ENCODE measurements at regions not wholly inside any gene's neighbourhood (a gene's known extent, or its start where the extent isn't known, plus 50 kb on each side); places are given as distances from the start of the nearest gene placed in this dataset.

DNA sequence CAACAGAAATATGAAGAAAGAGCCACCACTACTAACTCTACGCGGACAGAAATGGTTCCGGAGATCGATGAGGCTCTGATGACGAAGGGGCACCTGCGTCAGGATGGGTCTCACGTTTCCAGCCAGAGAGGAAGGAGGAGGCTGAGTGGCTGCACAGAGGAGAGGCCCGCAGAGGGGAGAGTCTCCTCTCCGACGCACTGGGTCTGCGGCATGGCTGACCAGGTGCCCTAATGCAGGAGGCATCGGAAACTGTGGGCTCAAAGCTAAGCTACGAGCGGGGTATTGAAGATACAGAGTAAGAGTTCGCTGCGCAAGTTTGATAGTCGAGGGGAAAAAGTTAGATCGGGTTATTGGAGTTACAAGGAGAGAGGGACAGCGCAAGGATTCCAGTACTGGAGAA lies 69.9 kb downstream of the TTLL2 start:
- H3K4me1 ChIP-seq (ENCODE audit: insufficient read depth, low read length): no peaks in the 10 kb centered on the region
- no peaks in the 10 kb centered on the region for H3K36me3 ChIP-seq (ENCODE audit: low read depth, low read length)
- DNase-seq: no peak
- POLR2A ChIA-PET (ENCODE audit: unreplicated experiment): no interaction called here
- no peaks in the 10 kb centered on the region for H3K79me2 ChIP-seq (ENCODE audit: low read length)
- H3K9me3 ChIP-seq (ENCODE audit: low read length): no peaks in the 10 kb centered on the region
- no peaks in the 10 kb centered on the region for H3K9me2 ChIP-seq (replicated peaks; ENCODE audit: low read length)
- intact Hi-C loops (cut with micrococcal nuclease): no loop called here
- CTCF ChIA-PET: no interaction called here
- no peaks in the 10 kb centered on the region for H3F3A ChIP-seq (ENCODE audit: low read length, unreplicated experiment)
- H3K4me2 ChIP-seq (ENCODE audit: low read length): no peak overlapping the region
- no peak overlapping the region for H3K4me3 ChIP-seq (ENCODE audit: low read length)
- TF ChIP-seq, protein P1, sequence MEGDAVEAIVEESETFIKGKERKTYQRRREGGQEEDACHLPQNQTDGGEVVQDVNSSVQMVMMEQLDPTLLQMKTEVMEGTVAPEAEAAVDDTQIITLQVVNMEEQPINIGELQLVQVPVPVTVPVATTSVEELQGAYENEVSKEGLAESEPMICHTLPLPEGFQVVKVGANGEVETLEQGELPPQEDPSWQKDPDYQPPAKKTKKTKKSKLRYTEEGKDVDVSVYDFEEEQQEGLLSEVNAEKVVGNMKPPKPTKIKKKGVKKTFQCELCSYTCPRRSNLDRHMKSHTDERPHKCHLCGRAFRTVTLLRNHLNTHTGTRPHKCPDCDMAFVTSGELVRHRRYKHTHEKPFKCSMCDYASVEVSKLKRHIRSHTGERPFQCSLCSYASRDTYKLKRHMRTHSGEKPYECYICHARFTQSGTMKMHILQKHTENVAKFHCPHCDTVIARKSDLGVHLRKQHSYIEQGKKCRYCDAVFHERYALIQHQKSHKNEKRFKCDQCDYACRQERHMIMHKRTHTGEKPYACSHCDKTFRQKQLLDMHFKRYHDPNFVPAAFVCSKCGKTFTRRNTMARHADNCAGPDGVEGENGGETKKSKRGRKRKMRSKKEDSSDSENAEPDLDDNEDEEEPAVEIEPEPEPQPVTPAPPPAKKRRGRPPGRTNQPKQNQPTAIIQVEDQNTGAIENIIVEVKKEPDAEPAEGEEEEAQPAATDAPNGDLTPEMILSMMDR (conservative IDR thresholded peaks at IDR 0.05; ENCODE audit: low read depth, low read length): no peak
- no peak for TF ChIP-seq EZH2phosphoT487 (IDR thresholded peaks at IDR 0.05; ENCODE audit: borderline replicate concordance, low read length)
- no TSS peak for BruUV-seq (replicated peaks)
- H4K20me1 ChIP-seq (ENCODE audit: low read length): no peaks in the 10 kb centered on the region
- no peak overlapping the region for H2AFZ ChIP-seq (ENCODE audit: low read length)
- no peak for ATAC-seq
- no peak overlapping the region for H3K27ac ChIP-seq (ENCODE audit: low read length)
- no peak overlapping the region for H3K9ac ChIP-seq (ENCODE audit: low read length)
- H3K27me3 ChIP-seq (ENCODE audit: low read length): peaks cover 50% of the 10 kb centered on the region

- intact Hi-C loops (cut with micrococcal nuclease): no loop called here
- no peak overlapping the region for H2AFZ ChIP-seq (ENCODE audit: low read length)
- no peaks in the 10 kb centered on the region for H4K20me1 ChIP-seq (ENCODE audit: low read length)
- no TSS peak for BruUV-seq (replicated peaks)
- no peaks in the 10 kb centered on the region for H3K9me3 ChIP-seq (ENCODE audit: low read length)
- H3K4me1 ChIP-seq (ENCODE audit: insufficient read depth, low read length): no peaks in the 10 kb centered on the region
- peaks cover 63% of the 10 kb centered on the region for H3K27me3 ChIP-seq (ENCODE audit: low read length)
- no peak for ATAC-seq
- no peak overlapping the region for H3K9ac ChIP-seq (ENCODE audit: low read length)
- CTCF ChIA-PET: no interaction called here
- H3K9me2 ChIP-seq (replicated peaks; ENCODE audit: low read length): no peaks in the 10 kb centered on the region
- H3K4me2 ChIP-seq (ENCODE audit: low read length): no peak overlapping the region
- no peak for TF ChIP-seq EZH2 (IDR thresholded peaks at IDR 0.05; ENCODE audit: low read length, unreplicated experiment)
- no peak for TF ChIP-seq EZH2phosphoT487 (IDR thresholded peaks at IDR 0.05; ENCODE audit: borderline replicate concordance, low read length)
- TF ChIP-seq, protein P1 (conservative IDR thresholded peaks at IDR 0.05; ENCODE audit: low read depth, low read length): no peak
- no peaks in the 10 kb centered on the region for H3K36me3 ChIP-seq (ENCODE audit: low read depth, low read length)
- no peak overlapping the region for H3K27ac ChIP-seq (ENCODE audit: low read length)
- no peak for DNase-seq
- no peaks in the 10 kb centered on the region for H3F3A ChIP-seq (ENCODE audit: low read length, unreplicated experiment)
- H3K4me3 ChIP-seq (ENCODE audit: low read length): no peak overlapping the region
- POLR2A ChIA-PET (ENCODE audit: unreplicated experiment): no interaction called here
- no peaks in the 10 kb centered on the region for H3K79me2 ChIP-seq (ENCODE audit: low read length)
These were observed 71.3 kb downstream of the TTLL2 start for GRCh38 chr6:167396068-167396658.

GRCh38 chr6:167396659-167397490 lies 72.0 kb downstream of the TTLL2 start:
- no TSS peak for BruUV-seq (replicated peaks)
- POLR2A ChIA-PET (ENCODE audit: unreplicated experiment): no interaction called here

More at GRCh38 chr6:167396659-167397490, 72.0 kb downstream of the TTLL2 start:
- H3K9me2 ChIP-seq (replicated peaks; ENCODE audit: low read length): no peaks in the 10 kb centered on the region
- CTCF ChIA-PET: no interaction called here
- no peak for DNase-seq
- H3K9me3 ChIP-seq (ENCODE audit: low read length): no peaks in the 10 kb centered on the region
- H3K27ac ChIP-seq (ENCODE audit: low read length): no peak overlapping the region
- H2AFZ ChIP-seq (ENCODE audit: low read length): no peak overlapping the region
- intact Hi-C loops (cut with micrococcal nuclease): no loop called here
- no peaks in the 10 kb centered on the region for H3K4me1 ChIP-seq (ENCODE audit: insufficient read depth, low read length)
- ATAC-seq: no peak
- peaks cover 70% of the 10 kb centered on the region for H3K27me3 ChIP-seq (ENCODE audit: low read length)
- H3F3A ChIP-seq (ENCODE audit: low read length, unreplicated experiment): no peaks in the 10 kb centered on the region
- H3K4me2 ChIP-seq (ENCODE audit: low read length): no peak overlapping the region
- TF ChIP-seq EZH2phosphoT487 (IDR thresholded peaks at IDR 0.05; ENCODE audit: borderline replicate concordance, low read length) (no peak), EZH2 (IDR thresholded peaks at IDR 0.05; ENCODE audit: low read length, unreplicated experiment) (no peak)
- TF ChIP-seq, protein P1 (conservative IDR thresholded peaks at IDR 0.05; ENCODE audit: low read depth, low read length): no peak
- no peaks in the 10 kb centered on the region for H3K79me2 ChIP-seq (ENCODE audit: low read length)
- H3K4me3 ChIP-seq (ENCODE audit: low read length): no peak overlapping the region
- no peak overlapping the region for H3K9ac ChIP-seq (ENCODE audit: low read length)
- no peaks in the 10 kb centered on the region for H3K36me3 ChIP-seq (ENCODE audit: low read depth, low read length)
- H4K20me1 ChIP-seq (ENCODE audit: low read length): no peaks in the 10 kb centered on the region
